Activated CD8-positive, alpha-beta memory T cell treated with anti-CD3 and anti-CD28 coated beads, Interleukin-2, amount 10 ng/mL, durations not matched to agents 7 days and 5 days (primary cell): ENCODE measurements at regions not wholly inside any gene's neighbourhood (a gene's known extent, or its start where the extent isn't known, plus 50 kb on each side); places are given as distances from the start of the nearest gene placed in this dataset.

ENCODE experiments used
- ATAC-seq: fragments of 150-1000 bp; cut with Tn5 transposase; one replicate; pipeline ENCODE4 v1.10.0; 2021; ENCODE audit warnings: moderate library complexity
- CTCF ChIA-PET: fragments of 350-600 bp; sonication (Branson Sonifier 250); formaldehyde crosslinking; loops from one replicate; lab custom pipeline; 2021; ENCODE audit warnings: antibody characterized with exemption; lab: Charles Lee
- DNase-seq: peaks from one replicate; pipeline ENCODE4 v3.0.0-alpha.2; 2020
- H3K27ac Mint-ChIP-seq: one replicate; pipeline ENCODE4 v1.8.0; 2021; ENCODE audit warnings: mild to moderate bottlenecking, mixed read lengths
- H3K27me3 Mint-ChIP-seq: one replicate; pipeline ENCODE4 v1.8.0; 2021; ENCODE audit warnings: mixed read lengths
- H3K36me3 Mint-ChIP-seq: one replicate; pipeline ENCODE4 v1.8.0; 2021; ENCODE audit warnings: mild to moderate bottlenecking, mixed read lengths
- H3K4me1 Mint-ChIP-seq: one replicate; pipeline ENCODE4 v1.8.0; 2021; ENCODE audit warnings: mixed read lengths
- H3K4me3 Mint-ChIP-seq: one replicate; pipeline ENCODE4 v1.8.0; 2021; ENCODE audit warnings: mild to moderate bottlenecking, moderate library complexity, mixed read lengths
- H3K9me3 Mint-ChIP-seq: one replicate; pipeline ENCODE4 v1.8.0; 2022; ENCODE audit warnings: low read depth, mixed read lengths

- CTCF ChIA-PET = no interaction called here
- H3K27me3 Mint-ChIP-seq = no peaks in the 10 kb centered on the region
- no peaks in the 10 kb centered on the region for H3K4me1 Mint-ChIP-seq
- no peak overlapping the region for H3K27ac Mint-ChIP-seq
- H3K9me3 Mint-ChIP-seq = peaks cover 9% of the 10 kb centered on the region
- no peaks in the 10 kb centered on the region for H3K36me3 Mint-ChIP-seq
- no peak for ATAC-seq
- DNase-seq = no peak
- no peak overlapping the region for H3K4me3 Mint-ChIP-seq
These were observed 1215.7 kb downstream of the MAT2B start for GRCh38 chr5:164721116-164721515.

DNA sequence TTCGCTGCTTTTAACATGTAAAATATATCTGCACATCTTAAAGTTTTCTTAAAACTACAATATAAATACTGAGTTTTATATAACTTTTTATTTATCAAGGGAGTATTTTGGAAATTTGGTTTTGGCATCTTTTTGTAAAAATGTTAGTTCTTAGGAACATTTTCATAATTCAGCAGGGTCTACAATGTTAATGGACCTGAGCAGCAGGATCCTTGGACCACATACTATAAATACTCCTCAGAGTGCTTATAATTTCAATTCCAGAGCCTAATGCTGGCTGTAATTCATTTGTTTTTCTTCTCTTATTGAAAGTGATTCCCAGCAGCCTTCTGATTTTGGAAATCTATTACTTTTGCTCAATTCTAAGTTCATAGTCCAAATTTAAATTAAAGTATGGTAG is 1216.2 kb downstream of the MAT2B start:
- no peak overlapping the region for H3K27ac Mint-ChIP-seq
- CTCF ChIA-PET = no interaction called here
- no peak overlapping the region for H3K4me3 Mint-ChIP-seq
- ATAC-seq (no peak), DNase-seq (no peak)
- no peaks in the 10 kb centered on the region for H3K4me1 Mint-ChIP-seq
- peaks cover 9% of the 10 kb centered on the region for H3K9me3 Mint-ChIP-seq
- no peaks in the 10 kb centered on the region for H3K27me3 Mint-ChIP-seq
- H3K36me3 Mint-ChIP-seq = no peaks in the 10 kb centered on the region

- no peak for DNase-seq
- H3K36me3 Mint-ChIP-seq = no peaks in the 10 kb centered on the region
- H3K4me1 Mint-ChIP-seq = no peaks in the 10 kb centered on the region
- H3K27me3 Mint-ChIP-seq = no peaks in the 10 kb centered on the region
- H3K27ac Mint-ChIP-seq = no peak overlapping the region
- no peak overlapping the region for H3K4me3 Mint-ChIP-seq
- H3K9me3 Mint-ChIP-seq = peaks cover 9% of the 10 kb centered on the region
- CTCF ChIA-PET = no interaction called here
- ATAC-seq = no peak
These were observed 1217.3 kb downstream of the MAT2B start for GRCh38 chr5:164722702-164723101.

DNA sequence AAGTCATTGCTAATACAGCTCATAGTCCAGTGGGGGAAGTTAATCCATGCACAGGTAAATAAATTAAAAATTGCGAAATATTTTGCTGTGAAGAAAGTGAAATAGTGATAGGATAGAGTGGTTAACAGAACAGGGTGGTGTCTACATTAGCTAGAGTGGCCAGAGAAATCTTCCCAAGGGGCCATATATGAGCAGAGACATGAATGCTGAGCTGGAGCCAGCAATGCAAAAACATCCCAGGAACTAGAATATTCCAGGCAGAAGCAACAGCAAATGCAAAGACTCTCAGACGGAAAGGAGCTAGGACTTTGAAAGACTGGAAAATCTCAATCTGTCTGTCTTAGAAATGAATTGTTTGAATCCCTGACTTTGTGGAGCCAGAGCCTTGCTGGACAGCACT is 1221.6 kb downstream of the MAT2B start:
- no peaks in the 10 kb centered on the region for H3K27me3 Mint-ChIP-seq
- ATAC-seq (no peak), DNase-seq (no peak)
- no peak overlapping the region for H3K27ac Mint-ChIP-seq
- no peaks in the 10 kb centered on the region for H3K9me3 Mint-ChIP-seq
- H3K4me1 Mint-ChIP-seq = no peaks in the 10 kb centered on the region
- H3K4me3 Mint-ChIP-seq = no peak overlapping the region
- no peaks in the 10 kb centered on the region for H3K36me3 Mint-ChIP-seq
- CTCF ChIA-PET = no interaction called here

DNA sequence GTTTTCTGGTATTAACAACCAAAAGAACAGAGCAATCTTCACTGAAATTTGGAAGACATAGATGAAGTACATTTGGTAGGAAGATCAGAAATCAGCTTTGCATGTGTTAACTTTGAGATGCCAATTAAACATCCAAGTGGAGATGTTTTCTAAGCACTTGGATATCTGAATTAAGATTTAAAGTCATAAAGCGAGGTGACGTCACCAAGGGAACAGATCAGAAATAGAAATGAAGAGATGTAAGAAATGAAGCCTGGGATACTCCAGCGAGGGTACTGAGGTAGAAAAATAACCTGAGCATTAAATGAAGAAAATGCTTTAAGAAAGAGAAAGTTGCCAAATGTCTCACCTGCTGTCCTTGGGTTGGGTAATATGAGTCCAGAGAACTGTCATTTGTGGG is 1223.3 kb downstream of the MAT2B start:
- H3K27me3 Mint-ChIP-seq = no peaks in the 10 kb centered on the region
- ATAC-seq (no peak), DNase-seq (no peak)
- H3K9me3 Mint-ChIP-seq = no peaks in the 10 kb centered on the region
- CTCF ChIA-PET = no interaction called here
- H3K36me3 Mint-ChIP-seq = no peaks in the 10 kb centered on the region
- no peak overlapping the region for H3K4me3 Mint-ChIP-seq
- H3K27ac Mint-ChIP-seq = no peak overlapping the region
- H3K4me1 Mint-ChIP-seq = no peaks in the 10 kb centered on the region

- Mint-ChIP-seq H3K27ac (no peak overlapping the region), H3K36me3 (no peaks in the 10 kb centered on the region), H3K4me3 (no peak overlapping the region), H3K4me1 (no peaks in the 10 kb centered on the region), H3K9me3 (peaks cover 2% of the 10 kb centered on the region), H3K27me3 (no peaks in the 10 kb centered on the region)
- no peak for DNase-seq
- CTCF ChIA-PET = no interaction called here
- ATAC-seq = no peak
These were observed 1229.9 kb downstream of the MAT2B start for GRCh38 chr5:164735334-164735733.

GRCh38 chr5:164741376-164741775 is 1236.0 kb downstream of the MAT2B start:
- CTCF ChIA-PET = no interaction called here
- H3K4me1 Mint-ChIP-seq = no peaks in the 10 kb centered on the region
- DNase-seq (no peak), ATAC-seq (no peak)
- H3K36me3 Mint-ChIP-seq = no peaks in the 10 kb centered on the region
- H3K27ac Mint-ChIP-seq = no peak overlapping the region
- H3K9me3 Mint-ChIP-seq = peaks cover 2% of the 10 kb centered on the region
- H3K4me3 Mint-ChIP-seq = no peak overlapping the region
- H3K27me3 Mint-ChIP-seq = no peaks in the 10 kb centered on the region

DNA sequence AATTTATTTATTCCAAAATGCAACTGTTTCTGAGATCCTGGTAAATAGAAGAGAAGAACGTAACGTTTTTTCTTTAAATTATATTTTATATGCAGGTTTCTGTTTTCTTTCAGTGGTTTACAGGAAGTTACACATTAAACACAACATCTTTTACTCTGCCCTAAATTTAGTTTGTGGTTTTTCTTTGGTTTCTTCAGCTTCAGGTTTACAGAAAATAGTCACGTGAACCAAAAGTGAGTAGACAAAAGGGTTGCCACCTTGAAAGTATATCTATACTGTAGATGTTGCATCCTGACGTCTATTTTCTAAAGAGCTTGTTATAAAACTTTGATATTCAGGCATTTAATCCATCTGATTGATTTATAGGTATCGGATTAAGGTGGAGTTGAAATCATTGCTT is 1236.6 kb downstream of the MAT2B start:
- H3K4me3 Mint-ChIP-seq = no peak overlapping the region
- H3K27me3 Mint-ChIP-seq = no peaks in the 10 kb centered on the region
- H3K4me1 Mint-ChIP-seq = no peaks in the 10 kb centered on the region
- no peaks in the 10 kb centered on the region for H3K36me3 Mint-ChIP-seq
- DNase-seq (no peak), ATAC-seq (no peak)
- CTCF ChIA-PET = interaction anchor here (1.1 kb wide), 1 partner anchor 11 kb away, joined by 3 read pairs; no protein-coding TSS in a partner anchor
- peaks cover 2% of the 10 kb centered on the region for H3K9me3 Mint-ChIP-seq
- no peak overlapping the region for H3K27ac Mint-ChIP-seq

GRCh38 chr5:164746723-164747122 is 1241.3 kb downstream of the MAT2B start:
- no peak overlapping the region for H3K4me3 Mint-ChIP-seq
- no peak for ATAC-seq
- H3K27ac Mint-ChIP-seq = no peak overlapping the region
- peaks cover 7% of the 10 kb centered on the region for H3K9me3 Mint-ChIP-seq
- H3K4me1 Mint-ChIP-seq = no peaks in the 10 kb centered on the region
- H3K36me3 Mint-ChIP-seq = no peaks in the 10 kb centered on the region
- H3K27me3 Mint-ChIP-seq = no peaks in the 10 kb centered on the region
- no peak for DNase-seq
- CTCF ChIA-PET = no interaction called here

DNA sequence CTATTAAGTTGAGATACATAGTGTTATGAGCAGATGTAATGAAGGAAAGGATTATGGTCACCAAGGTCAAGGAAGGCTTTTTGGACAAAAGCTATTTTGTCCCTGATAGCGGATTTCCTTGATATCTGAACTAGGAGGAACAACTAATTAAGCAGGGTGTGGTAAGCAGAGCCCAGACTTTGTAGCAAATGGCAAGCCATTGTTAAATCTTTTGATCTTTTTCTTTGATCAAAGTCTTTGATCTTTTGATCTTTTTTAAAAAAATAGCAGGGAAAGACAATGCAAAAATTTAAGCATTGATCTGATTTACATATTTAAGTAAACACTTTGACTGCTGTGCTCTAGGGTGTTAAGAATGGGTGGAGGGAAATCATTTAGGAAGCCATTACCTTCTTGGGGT is 1242.0 kb downstream of the MAT2B start:
- Mint-ChIP-seq H3K4me3 (no peak overlapping the region), H3K27ac (no peak overlapping the region), H3K9me3 (peaks cover 7% of the 10 kb centered on the region), H3K4me1 (no peaks in the 10 kb centered on the region), H3K27me3 (no peaks in the 10 kb centered on the region), H3K36me3 (no peaks in the 10 kb centered on the region)
- no peak for ATAC-seq
- CTCF ChIA-PET = no interaction called here
- DNase-seq = no peak

DNA sequence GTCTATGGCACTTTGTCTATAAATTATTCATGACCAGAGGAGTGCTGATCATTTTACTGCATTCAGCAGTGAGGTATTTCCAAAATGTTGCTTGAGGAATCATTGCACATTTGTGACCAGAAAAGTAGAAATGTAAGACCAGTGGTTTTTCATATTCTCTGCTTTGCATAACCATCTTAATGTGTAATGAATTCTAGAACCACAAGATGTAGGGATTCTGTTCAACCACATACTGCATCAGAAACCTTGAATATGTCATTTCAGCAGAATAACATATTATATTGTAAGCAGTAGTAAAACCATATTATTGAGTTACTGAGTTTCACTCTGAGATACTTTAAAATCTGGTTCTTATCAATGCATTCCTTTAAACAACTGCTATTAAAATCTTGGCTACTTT is 1243.4 kb downstream of the MAT2B start:
- H3K27me3 Mint-ChIP-seq = no peaks in the 10 kb centered on the region
- H3K36me3 Mint-ChIP-seq = no peaks in the 10 kb centered on the region
- H3K4me3 Mint-ChIP-seq = no peak overlapping the region
- no peak overlapping the region for H3K27ac Mint-ChIP-seq
- H3K9me3 Mint-ChIP-seq = peaks cover 7% of the 10 kb centered on the region
- H3K4me1 Mint-ChIP-seq = no peaks in the 10 kb centered on the region
- no peak for DNase-seq
- CTCF ChIA-PET = no interaction called here
- no peak for ATAC-seq

DNA sequence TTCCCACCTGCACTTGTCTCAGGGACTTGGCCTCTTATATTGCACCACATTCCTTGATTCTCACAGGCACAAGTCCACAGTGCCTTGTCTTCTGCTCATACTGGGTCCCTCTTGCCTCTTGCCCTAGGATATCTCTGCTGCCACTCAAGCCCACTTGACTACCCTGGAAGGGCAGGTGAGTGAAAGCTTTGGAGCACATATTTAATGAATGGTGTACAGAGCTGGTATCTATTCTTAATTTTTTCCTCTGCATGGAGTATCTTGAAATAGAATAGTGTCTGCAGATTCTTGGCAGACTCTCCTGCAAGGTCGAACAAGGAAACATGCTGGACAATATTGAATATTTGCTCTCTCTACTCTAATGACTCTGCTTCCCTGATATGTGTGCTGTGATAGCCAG is 1248.0 kb downstream of the MAT2B start:
- DNase-seq (no peak), ATAC-seq (no peak)
- no peaks in the 10 kb centered on the region for H3K27me3 Mint-ChIP-seq
- CTCF ChIA-PET = interaction anchor here (1.1 kb wide), 1 partner anchor 11 kb away, joined by 3 read pairs; no protein-coding TSS in a partner anchor
- H3K36me3 Mint-ChIP-seq = no peaks in the 10 kb centered on the region
- H3K9me3 Mint-ChIP-seq = peaks cover 3% of the 10 kb centered on the region
- no peaks in the 10 kb centered on the region for H3K4me1 Mint-ChIP-seq
- H3K4me3 Mint-ChIP-seq = no peak overlapping the region
- H3K27ac Mint-ChIP-seq = no peak overlapping the region

GRCh38 chr5:164763206-164763605 is 1257.8 kb downstream of the MAT2B start:
- Mint-ChIP-seq H3K27ac (no peak overlapping the region), H3K4me3 (no peak overlapping the region), H3K36me3 (no peaks in the 10 kb centered on the region), H3K27me3 (no peaks in the 10 kb centered on the region), H3K9me3 (peaks cover 8% of the 10 kb centered on the region), H3K4me1 (no peaks in the 10 kb centered on the region)
- ATAC-seq (no peak), DNase-seq (no peak)
- CTCF ChIA-PET = no interaction called here

GRCh38 chr5:164772122-164772521 is 1266.7 kb downstream of the MAT2B start:
- Mint-ChIP-seq H3K4me3 (no peak overlapping the region), H3K4me1 (no peaks in the 10 kb centered on the region), H3K27ac (no peak overlapping the region), H3K27me3 (no peaks in the 10 kb centered on the region), H3K36me3 (no peaks in the 10 kb centered on the region), H3K9me3 (peaks cover 12% of the 10 kb centered on the region)
- ATAC-seq = no peak
- CTCF ChIA-PET = no interaction called here
- no peak for DNase-seq

GRCh38 chr5:164784230-164784629 is 1278.8 kb downstream of the MAT2B start:
- H3K9me3 Mint-ChIP-seq = peaks cover 5% of the 10 kb centered on the region
- CTCF ChIA-PET = no interaction called here
- no peaks in the 10 kb centered on the region for H3K36me3 Mint-ChIP-seq
- no peak overlapping the region for H3K27ac Mint-ChIP-seq
- no peaks in the 10 kb centered on the region for H3K27me3 Mint-ChIP-seq
- no peaks in the 10 kb centered on the region for H3K4me1 Mint-ChIP-seq
- ATAC-seq (no peak), DNase-seq (no peak)
- H3K4me3 Mint-ChIP-seq = no peak overlapping the region
